Germinal center (tissue), 1 donor: ENCODE measurements at regions not wholly inside any gene's neighbourhood (a gene's known extent, or its start where the extent isn't known, plus 50 kb on each side); places are given as distances from the start of the nearest gene placed in this dataset.
"Not testable (repeated sequence)": the region's sequence is repeated elsewhere in the genome, so short reads cannot be mapped to it uniquely, and the experiment has no call there.

Experiments used
- DNase-seq: peaks from one replicate; pipeline ENCODE4 v3.0.0; 2012; ENCODE audit warnings: mixed read lengths, low spot score

- DNase-seq, result no peak
These were observed 674.5 kb upstream of the NECTIN3 start for GRCh38 chr3:110397115-110397514.

GRCh38 chr3:110400315-110400714 is 671.3 kb upstream of the NECTIN3 start:
- DNase-seq, result no peak

GRCh38 chr3:110405830-110406585 is 665.6 kb upstream of the NECTIN3 start:
- no peak for DNase-seq

GRCh38 chr3:110413266-110413665 is 658.4 kb upstream of the NECTIN3 start:
- no peak for DNase-seq

- DNase-seq, result no peak
These were observed 657.5 kb upstream of the NECTIN3 start for GRCh38 chr3:110413807-110414748.

- DNase-seq, result no peak
These were observed 656.8 kb upstream of the NECTIN3 start for GRCh38 chr3:110414855-110415254.

GRCh38 chr3:110419096-110419495 is 652.5 kb upstream of the NECTIN3 start:
- DNase-seq, result no peak

- no peak for DNase-seq
These were observed 652.0 kb upstream of the NECTIN3 start for GRCh38 chr3:110419601-110420000.

- DNase-seq, result no peak
These were observed 651.4 kb upstream of the NECTIN3 start for GRCh38 chr3:110420158-110420641.

- DNase-seq, result no peak
These were observed 648.3 kb upstream of the NECTIN3 start for GRCh38 chr3:110423276-110423675.

GRCh38 chr3:110430146-110430545 is 641.5 kb upstream of the NECTIN3 start:
- DNase-seq, result no peak

GRCh38 chr3:110436209-110436608 is 635.4 kb upstream of the NECTIN3 start:
- no peak for DNase-seq

GRCh38 chr3:110440066-110440653 is 631.5 kb upstream of the NECTIN3 start:
- DNase-seq, result not testable (repeated sequence)

GRCh38 chr3:110454066-110454465 is 617.5 kb upstream of the NECTIN3 start:
- DNase-seq, result no peak

GRCh38 chr3:110456001-110456400 is 615.6 kb upstream of the NECTIN3 start:
- DNase-seq, result no peak

GRCh38 chr3:110456438-110457138 is 615.0 kb upstream of the NECTIN3 start:
- no peak for DNase-seq

- no peak for DNase-seq
These were observed 614.1 kb upstream of the NECTIN3 start for GRCh38 chr3:110457508-110457907.

- DNase-seq, result no peak
These were observed 612.6 kb upstream of the NECTIN3 start for GRCh38 chr3:110459021-110459420.

GRCh38 chr3:110470310-110470709 is 601.3 kb upstream of the NECTIN3 start:
- no peak for DNase-seq

- DNase-seq, result no peak
These were observed 598.2 kb upstream of the NECTIN3 start for GRCh38 chr3:110473405-110473804.

- DNase-seq, result no peak
These were observed 597.2 kb upstream of the NECTIN3 start for GRCh38 chr3:110474397-110474796.
